ENCODE measurements at regions not wholly inside any gene's neighbourhood (a gene's known extent, or its start where the extent isn't known, plus 50 kb on each side); places are given as distances from the start of the nearest gene placed in this dataset.

- TF ChIP-seq ARNT (IDR thresholded peaks at IDR 0.05) = no peak
- TF ChIP-seq CBFA2T3 (IDR thresholded peaks at IDR 0.05) = peak; percentile 40; the same call in 1 of the 2 replicates
- TF ChIP-seq NCOR1 (IDR thresholded peaks at IDR 0.05) = 0 out of 2 replicates have a peak, but pooled peaks have one; percentile 15
- TF ChIP-seq ZSCAN29 (IDR thresholded peaks at IDR 0.05) = no peak
- no peak for TF ChIP-seq ARID4B (CRISPR knock-in tag; IDR thresholded peaks at IDR 0.05)
- TF ChIP-seq SNAPC5 (CRISPR knock-in tag; IDR thresholded peaks at IDR 0.05) = no peak
- no peak for TF ChIP-seq E2F6 (IDR thresholded peaks at IDR 0.05; ENCODE audit: borderline replicate concordance in 1 of 2, extremely low read depth in 1 of 2, insufficient read depth in 1 of 2, insufficient read length in 1 of 2, low read depth in 1 of 2, low read length in 1 of 2, poor library complexity in 1 of 2, severe bottlenecking in 1 of 2)
- TF ChIP-seq RFX5 (IDR thresholded peaks at IDR 0.05; ENCODE audit: low read depth, low read length) = no peak
- no peak for TF ChIP-seq NFXL1 (CRISPR knock-in tag; IDR thresholded peaks at IDR 0.05)
- TF ChIP-seq BCLAF1 (IDR thresholded peaks at IDR 0.05; ENCODE audit: borderline replicate concordance in 1 of 2, control insufficient read depth in 1 of 2, low read depth in 2 of 2, low read length in 1 of 2) = no peak
- TF ChIP-seq TCF7 (IDR thresholded peaks at IDR 0.05; ENCODE audit: borderline replicate concordance) = no peak
These were observed 226.5 kb upstream of the CITED2 start (continued) for GRCh38 chr6:139600919-139601475.

All from K562 (cell line).